GM12878 (cell line): ENCODE measurements at regions not wholly inside any gene's neighbourhood (a gene's known extent, or its start where the extent isn't known, plus 50 kb on each side); places are given as distances from the start of the nearest gene placed in this dataset.

Experiments used
- EGR1 ChIP-seq, 2 experiments: IDR thresholded peaks; 1 replicate in 1 of 2; 2 replicates in 1 of 2; pipeline ENCODE4 v1.6.1; 2011 to 2012; ENCODE audit warnings: low read depth in 2 of 2, low read length in 2 of 2, borderline replicate concordance in 1 of 2, mild to moderate bottlenecking in 1 of 2, moderate library complexity in 1 of 2
- MYB ChIP-seq: fragments of 150-350 bp; IDR thresholded peaks from 2 replicates; pipeline ENCODE4 v1.6.1; 2014; ENCODE audit warnings: mild to moderate bottlenecking, low read depth, low read length, borderline replicate concordance
- REST ChIP-seq: IDR thresholded peaks from 2 replicates; pipeline ENCODE4 v1.6.1; 2012; ENCODE audit warnings: mild to moderate bottlenecking, low read depth, low read length
- SIX5 ChIP-seq: IDR thresholded peaks from 2 replicates; pipeline ENCODE4 v1.6.1; 2011; ENCODE audit warnings: mild to moderate bottlenecking, low read depth, low read length, moderate library complexity; ENCODE audit not compliant: severe bottlenecking
- SP1 ChIP-seq: IDR thresholded peaks from one replicate; pipeline ENCODE4 v1.6.1; 2011; ENCODE audit warnings: low read depth, low read length
- SUPT20H ChIP-seq: IDR thresholded peaks from 2 replicates; pipeline ENCODE4 v1.6.1; 2011; ENCODE audit warnings: low read depth, mild to moderate bottlenecking, low read length, moderate library complexity, borderline replicate concordance; ENCODE audit not compliant: control insufficient read depth
- TF ChIP-seq, protein P1 (sequence below), 3 experiments: IDR thresholded peaks in 2 of 3; conservative IDR thresholded peaks in 1 of 3; 2 replicates each; pipeline ENCODE4 v1.5.1; 2011; ENCODE audit warnings: low read depth in 3 of 3, low read length in 3 of 3, mild to moderate bottlenecking in 3 of 3, control low read depth in 2 of 3, moderate library complexity in 2 of 3, inconsistent platforms in 1 of 3, mixed read lengths in 1 of 3; ENCODE audit not compliant: control insufficient read depth in 2 of 3, insufficient read depth in 1 of 3; ENCODE audit errors: extremely low read depth in 1 of 3

DNA sequence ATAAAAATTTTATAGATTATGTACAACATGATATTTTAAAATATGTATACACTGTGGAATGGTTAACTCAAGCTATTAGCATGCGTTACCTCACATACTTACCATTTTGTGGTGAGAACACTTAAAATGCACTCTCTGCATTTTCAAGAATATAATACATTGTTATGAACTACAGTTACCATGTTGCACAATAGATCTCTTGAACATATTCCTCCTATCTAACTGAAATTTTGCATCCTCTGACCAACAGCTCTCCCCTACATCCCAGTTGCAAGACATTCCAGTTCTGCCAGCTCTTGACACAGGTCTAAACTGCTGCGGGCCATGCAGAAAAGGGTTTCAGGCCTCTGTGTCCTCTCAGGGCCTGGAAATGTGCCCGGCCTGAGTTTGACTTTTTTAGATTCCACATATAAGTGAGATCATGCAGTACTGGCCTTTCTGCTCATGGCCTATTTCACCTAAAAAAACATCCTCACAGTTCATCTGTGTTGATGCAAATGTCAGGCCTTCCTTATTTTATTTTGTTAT, 113.7 kb downstream of the CDCA7 start (continued):
- no peak for TF ChIP-seq MYB
- no peak for TF ChIP-seq SP1
- no peak for TF ChIP-seq REST
- TF ChIP-seq SUPT20H, result no peak
- no peak for TF ChIP-seq SIX5
- TF ChIP-seq, protein P1, sequence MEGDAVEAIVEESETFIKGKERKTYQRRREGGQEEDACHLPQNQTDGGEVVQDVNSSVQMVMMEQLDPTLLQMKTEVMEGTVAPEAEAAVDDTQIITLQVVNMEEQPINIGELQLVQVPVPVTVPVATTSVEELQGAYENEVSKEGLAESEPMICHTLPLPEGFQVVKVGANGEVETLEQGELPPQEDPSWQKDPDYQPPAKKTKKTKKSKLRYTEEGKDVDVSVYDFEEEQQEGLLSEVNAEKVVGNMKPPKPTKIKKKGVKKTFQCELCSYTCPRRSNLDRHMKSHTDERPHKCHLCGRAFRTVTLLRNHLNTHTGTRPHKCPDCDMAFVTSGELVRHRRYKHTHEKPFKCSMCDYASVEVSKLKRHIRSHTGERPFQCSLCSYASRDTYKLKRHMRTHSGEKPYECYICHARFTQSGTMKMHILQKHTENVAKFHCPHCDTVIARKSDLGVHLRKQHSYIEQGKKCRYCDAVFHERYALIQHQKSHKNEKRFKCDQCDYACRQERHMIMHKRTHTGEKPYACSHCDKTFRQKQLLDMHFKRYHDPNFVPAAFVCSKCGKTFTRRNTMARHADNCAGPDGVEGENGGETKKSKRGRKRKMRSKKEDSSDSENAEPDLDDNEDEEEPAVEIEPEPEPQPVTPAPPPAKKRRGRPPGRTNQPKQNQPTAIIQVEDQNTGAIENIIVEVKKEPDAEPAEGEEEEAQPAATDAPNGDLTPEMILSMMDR (IDR thresholded peaks at IDR 0.05 in 2 of 3, conservative IDR thresholded peaks at IDR 0.05 in 1 of 3; ENCODE audit: control insufficient read depth in 2 of 3, extremely low read depth in 1 of 3, insufficient read depth in 1 of 3, low read depth in 3 of 3, low read length in 3 of 3), result no peak
- no peak for TF ChIP-seq EGR1 (IDR thresholded peaks at IDR 0.05; ENCODE audit: borderline replicate concordance in 1 of 2, low read depth in 2 of 2, low read length in 2 of 2)
